Bronchial epithelial cell (primary cell): ENCODE measurements at regions not wholly inside any gene's neighbourhood (a gene's known extent, or its start where the extent isn't known, plus 50 kb on each side); places are given as distances from the start of the nearest gene placed in this dataset.

Experiments
- DNase-seq: peaks from one replicate; pipeline ENCODE4 v3.0.0-alpha.2; 2010; ENCODE audit warnings: low read depth
- FAIRE-seq: peaks from 2 replicates; lab custom pipeline; 2011; peaks lifted over from hg19 to GRCh38; lab: Jason Lieb, UNC
- H3K27me3 ChIP-seq: 2 replicates; pipeline ENCODE4 v1.5.1; 2011; ENCODE audit warnings: low read length; ENCODE audit not compliant: control insufficient read depth, insufficient read depth
- H3K36me3 ChIP-seq: 2 replicates; pipeline ENCODE4 v1.5.1; 2011; ENCODE audit warnings: low read length; ENCODE audit not compliant: control insufficient read depth, insufficient read depth
- H3K4me3 ChIP-seq: 2 replicates; pipeline ENCODE4 v1.5.1; 2011; ENCODE audit warnings: mild to moderate bottlenecking, low read depth, low read length, control low read depth
- CTCF ChIP-seq: IDR thresholded peaks from 2 replicates; pipeline ENCODE4 v1.5.1; 2011; ENCODE audit warnings: mild to moderate bottlenecking, moderate library complexity, low read length, control low read depth, inconsistent platforms; ENCODE audit not compliant: insufficient read depth, severe bottlenecking

- FAIRE-seq (peak; percentile 72), DNase-seq (no peak)
- no peaks in the 10 kb centered on the region for H3K27me3 ChIP-seq
- H3K4me3 ChIP-seq, result no peak overlapping the region
- H3K36me3 ChIP-seq, result no peaks in the 10 kb centered on the region
- TF ChIP-seq CTCF, result no peak
Measured at GRCh38 chr10:80894797-80895467, 357.2 kb downstream of the SH2D4B start.

- H3K27me3 ChIP-seq, result no peaks in the 10 kb centered on the region
- FAIRE-seq (no peak), DNase-seq (no peak)
- TF ChIP-seq CTCF, result no peak
- no peak overlapping the region for H3K4me3 ChIP-seq
- H3K36me3 ChIP-seq, result no peaks in the 10 kb centered on the region
Measured at GRCh38 chr10:80896076-80896475, 358.4 kb downstream of the SH2D4B start.

GRCh38 chr10:80896959-80897358, 359.3 kb downstream of the SH2D4B start:
- TF ChIP-seq CTCF, result no peak
- Histone ChIP-seq H3K4me3 (no peak overlapping the region), H3K36me3 (no peaks in the 10 kb centered on the region), H3K27me3 (no peaks in the 10 kb centered on the region)
- FAIRE-seq (peak; percentile 28), DNase-seq (no peak)

GRCh38 chr10:80900661-80901060, 363.0 kb downstream of the SH2D4B start:
- FAIRE-seq (no peak), DNase-seq (peak; percentile 61)
- Histone ChIP-seq H3K36me3 (no peaks in the 10 kb centered on the region), H3K4me3 (no peak overlapping the region), H3K27me3 (no peaks in the 10 kb centered on the region)
- TF ChIP-seq CTCF, result no peak

- FAIRE-seq, result no peak
- H3K36me3 ChIP-seq, result no peaks in the 10 kb centered on the region
Measured at GRCh38 chr10:80908611-80909010, 370.9 kb downstream of the SH2D4B start.

More at GRCh38 chr10:80908611-80909010, 370.9 kb downstream of the SH2D4B start:
- TF ChIP-seq CTCF, result no peak
- Histone ChIP-seq H3K4me3 (no peak overlapping the region), H3K27me3 (no peaks in the 10 kb centered on the region)
- DNase-seq, result no peak
